H1 (cell line): ENCODE measurements at regions not wholly inside any gene's neighbourhood (a gene's known extent, or its start where the extent isn't known, plus 50 kb on each side); places are given as distances from the start of the nearest gene placed in this dataset.

ENCODE experiments used
- CTCF ChIA-PET: fragments of 300-600 bp; sonication (Branson Sonifier 250); formaldehyde crosslinking; loops from one replicate; lab custom pipeline; 2021; ENCODE audit not compliant: partially characterized antibody; lab: Charles Lee
- POLR2A ChIA-PET: fragments of 300-600 bp; sonication (Branson Sonifier 250); formaldehyde crosslinking; loops from one replicate; lab custom pipeline; 2021; ENCODE audit warnings: inconsistent platforms; ENCODE audit not compliant: partially characterized antibody; lab: Charles Lee
- DNase-seq, 2 experiments: peaks; one replicate each; pipeline versions ENCODE4 v3.0.0 to v3.0.0-alpha.2; 2010 to 2022; ENCODE audit warnings: low spot score in 2 of 2, low read depth in 1 of 2, mixed read lengths in 1 of 2
- FAIRE-seq: peaks from 2 replicates; lab custom pipeline; 2011; peaks lifted over from hg19 to GRCh38; lab: Jason Lieb, UNC
- H2AFZ ChIP-seq: 2 replicates; pipeline ENCODE4 v1.8.1; 2012; ENCODE audit warnings: low read length, inconsistent platforms
- H2AK5ac ChIP-seq: 2 replicates; pipeline ENCODE4 v1.6.1; 2013; ENCODE audit warnings: low read depth, low read length
- H2BK120ac ChIP-seq: replicated peaks from 2 replicates; pipeline ENCODE3; 2013; ENCODE audit warnings: low read depth, low read length, inconsistent platforms
- H2BK12ac ChIP-seq: 2 replicates; pipeline ENCODE4 v1.6.1; 2013; ENCODE audit warnings: low read depth, low read length
- H2BK15ac ChIP-seq: 2 replicates; pipeline ENCODE4 v1.6.1; 2013; ENCODE audit warnings: low read length
- H2BK20ac ChIP-seq: 2 replicates; pipeline ENCODE4 v1.6.1; 2013; ENCODE audit warnings: low read length
- H2BK5ac ChIP-seq: 2 replicates; pipeline ENCODE4 v1.6.1; 2013; ENCODE audit warnings: low read depth, low read length
- H3K14ac ChIP-seq: 2 replicates; pipeline ENCODE4 v1.6.1; 2013; ENCODE audit warnings: inconsistent platforms; ENCODE audit not compliant: insufficient read length
- H3K18ac ChIP-seq: 2 replicates; pipeline ENCODE4 v1.6.1; 2013; ENCODE audit warnings: low read length; ENCODE audit errors: extremely low read depth
- H3K23ac ChIP-seq: 2 replicates; pipeline ENCODE4 v1.6.1; 2013; ENCODE audit warnings: inconsistent platforms; ENCODE audit not compliant: insufficient read length
- H3K23me2 ChIP-seq: 2 replicates; pipeline ENCODE4 v1.6.1; 2013; ENCODE audit warnings: low read depth, low read length
- H3K27ac ChIP-seq: 2 replicates; pipeline ENCODE4 v1.6.1; 2011; ENCODE audit warnings: low read depth, low read length, inconsistent platforms
- H3K27me3 ChIP-seq, 4 experiments: replicated peaks in 1 of 4; 1 replicate in 1 of 4; 2 replicates in 3 of 4; pipeline versions ENCODE4 v1.6.1 to v1.8.1; 2011 to 2013; ENCODE audit warnings: low read length in 3 of 4, mild to moderate bottlenecking in 3 of 4, inconsistent platforms in 2 of 4, mixed read lengths in 2 of 4, moderate library complexity in 1 of 4; ENCODE audit not compliant: control insufficient read depth in 3 of 4, insufficient read depth in 3 of 4; ENCODE audit errors: extremely low read depth in 1 of 4
- H3K36me3 ChIP-seq, 4 experiments: 2 replicates each; pipeline versions ENCODE4 v1.6.1 to v1.8.1; 2011 to 2013; ENCODE audit warnings: mild to moderate bottlenecking in 4 of 4, low read length in 3 of 4, moderate library complexity in 2 of 4, control low read depth in 1 of 4, inconsistent platforms in 1 of 4; ENCODE audit not compliant: insufficient read depth in 4 of 4, control insufficient read depth in 2 of 4
- H3K4ac ChIP-seq: replicated peaks from 2 replicates; pipeline ENCODE3; 2013; ENCODE audit warnings: low read length, low read depth, mixed read lengths, inconsistent platforms; ENCODE audit not compliant: insufficient read length
- H3K4me1 ChIP-seq, 4 experiments: replicated peaks in 1 of 4; 1 replicate in 1 of 4; 2 replicates in 3 of 4; pipeline versions ENCODE4 v1.6.1 to v1.8.1; 2011 to 2013; ENCODE audit warnings: low read length in 3 of 4, inconsistent platforms in 2 of 4, mixed read lengths in 1 of 4; ENCODE audit not compliant: insufficient read depth in 4 of 4, control insufficient read depth in 3 of 4
- H3K4me2 ChIP-seq, 2 experiments: 2 replicates each; pipeline versions ENCODE4 v1.6.1 to v1.8.1; 2011 to 2013; ENCODE audit warnings: low read depth in 2 of 2, low read length in 2 of 2, control low read depth in 1 of 2, inconsistent platforms in 1 of 2, mild to moderate bottlenecking in 1 of 2; ENCODE audit not compliant: insufficient read depth in 1 of 2
- H3K4me3 ChIP-seq, 4 experiments: fragments of 200-600, 300-600 bp in 1 of 4; sonication (generic), shearing (Covaris generic), sonication (Bioruptor Twin) in 1 of 4; 2 replicates each; pipeline versions ENCODE4 v1.5.1 to v1.8.1; 2011 to 2016; ENCODE audit warnings: low read length in 4 of 4, low read depth in 3 of 4, control low read depth in 2 of 4, inconsistent platforms in 2 of 4, mild to moderate bottlenecking in 2 of 4, mixed read lengths in 1 of 4, moderate library complexity in 1 of 4; ENCODE audit not compliant: insufficient read depth in 2 of 4; ENCODE audit errors: extremely low read depth in 1 of 4
- H3K56ac ChIP-seq: replicated peaks from 2 replicates; pipeline ENCODE3; 2013; ENCODE audit warnings: low read depth, mild to moderate bottlenecking, mixed read lengths, low read length, inconsistent platforms; ENCODE audit not compliant: insufficient read length
- H3K79me1 ChIP-seq: 2 replicates; pipeline ENCODE4 v1.6.1; 2013; ENCODE audit warnings: low read depth, low read length, control low read depth
- H3K79me2 ChIP-seq, 2 experiments: 2 replicates each; pipeline versions ENCODE4 v1.6.1 to v1.8.1; 2012 to 2013; ENCODE audit warnings: low read length in 2 of 2, mild to moderate bottlenecking in 2 of 2, inconsistent platforms in 1 of 2; ENCODE audit not compliant: insufficient read depth in 2 of 2, control insufficient read depth in 1 of 2
- H3K9ac ChIP-seq, 4 experiments: replicated peaks in 1 of 4; 1 replicate in 1 of 4; 2 replicates in 3 of 4; pipeline versions ENCODE4 v1.6.1 to v1.8.1; 2011 to 2013; ENCODE audit warnings: low read depth in 3 of 4, low read length in 3 of 4, control low read depth in 2 of 4, mild to moderate bottlenecking in 2 of 4, moderate library complexity in 2 of 4, inconsistent platforms in 1 of 4; ENCODE audit errors: extremely low read depth in 1 of 4
- H3K9me3 ChIP-seq, 2 experiments: 2 replicates each; pipeline versions ENCODE4 v1.6.1 to v1.8.1; 2012 to 2013; ENCODE audit warnings: mild to moderate bottlenecking in 2 of 2, moderate library complexity in 2 of 2, control low read depth in 1 of 2, inconsistent platforms in 1 of 2, low read depth in 1 of 2, low read length in 1 of 2, mixed read lengths in 1 of 2; ENCODE audit not compliant: insufficient read depth in 2 of 2
- H4K20me1 ChIP-seq, 2 experiments: replicated peaks in 1 of 2; 2 replicates each; pipeline versions ENCODE3 to v1.8.1; 2011 to 2013; ENCODE audit warnings: inconsistent platforms in 2 of 2, low read length in 2 of 2, mild to moderate bottlenecking in 1 of 2; ENCODE audit not compliant: insufficient read depth in 2 of 2, control insufficient read depth in 1 of 2
- H4K5ac ChIP-seq: 2 replicates; pipeline ENCODE4 v1.6.1; 2013; ENCODE audit warnings: low read length, low read depth, mixed read lengths, inconsistent platforms; ENCODE audit not compliant: insufficient read length
- H4K8ac ChIP-seq: 2 replicates; pipeline ENCODE4 v1.8.0; 2013; ENCODE audit warnings: mild to moderate bottlenecking, moderate library complexity, low read length, inconsistent platforms; ENCODE audit not compliant: insufficient read depth; ENCODE audit errors: extremely low read depth
- H4K91ac ChIP-seq: replicated peaks from 2 replicates; pipeline ENCODE3; 2013; ENCODE audit warnings: low read length, mixed read lengths, inconsistent platforms; ENCODE audit not compliant: insufficient read length
- ASH2L ChIP-seq: fragments of 200-600, 300-600 bp; sonication (generic); IDR thresholded peaks from one replicate; pipeline ENCODE4 v1.7.1; 2017; ENCODE audit warnings: low read length
- CBX8 ChIP-seq: fragments of 300-800, 300-1000 bp; sonication (generic); IDR thresholded peaks from 2 replicates; pipeline ENCODE4 v1.7.1; 2016; ENCODE audit warnings: low read depth, low read length, borderline replicate concordance
- E2F6 ChIP-seq: IDR thresholded peaks from 2 replicates; pipeline ENCODE4 v1.6.1; 2012; ENCODE audit warnings: inconsistent platforms
- EP300 ChIP-seq, 2 experiments: IDR thresholded peaks; 1 replicate in 1 of 2; 2 replicates in 1 of 2; pipeline ENCODE4 v1.6.1; 2011 to 2012; ENCODE audit warnings: low read depth in 2 of 2, low read length in 2 of 2, mild to moderate bottlenecking in 2 of 2, borderline replicate concordance in 1 of 2, inconsistent platforms in 1 of 2, moderate library complexity in 1 of 2
- HDAC2 ChIP-seq, 2 experiments: fragments of 300-600 bp in 1 of 2; sonication (generic) in 1 of 2; IDR thresholded peaks; 2 replicates each; pipeline ENCODE4 v1.6.1; 2011 to 2012; ENCODE audit warnings: low read depth in 2 of 2, low read length in 2 of 2, mild to moderate bottlenecking in 2 of 2, moderate library complexity in 2 of 2, borderline replicate concordance in 1 of 2, inconsistent platforms in 1 of 2
- PHF8 ChIP-seq: fragments of 200-600 bp; sonication (generic); conservative IDR thresholded peaks from 2 replicates; pipeline ENCODE4 v1.7.1; 2012; ENCODE audit warnings: low read depth, mild to moderate bottlenecking, inconsistent platforms, low read length, moderate library complexity
- RFX5 ChIP-seq: IDR thresholded peaks from 2 replicates; pipeline ENCODE4 v1.6.1; 2011; ENCODE audit warnings: low read depth, low read length, improper control_type of control experiment, borderline replicate concordance
- SIRT6 ChIP-seq: IDR thresholded peaks from one replicate; pipeline ENCODE4 v1.7.1; 2012; ENCODE audit warnings: low read length, inconsistent platforms
- SP2 ChIP-seq: IDR thresholded peaks from 2 replicates; pipeline ENCODE4 v1.6.1; 2012; ENCODE audit warnings: mild to moderate bottlenecking, low read length, inconsistent platforms
- SRF ChIP-seq: IDR thresholded peaks from 2 replicates; pipeline ENCODE4 v1.6.1; 2011; ENCODE audit warnings: mild to moderate bottlenecking, low read depth, low read length, moderate library complexity
- TAF7 ChIP-seq: optimal IDR thresholded peaks from 2 replicates; pipeline ENCODE3; 2011; ENCODE audit warnings: low read depth, mild to moderate bottlenecking, inconsistent platforms, low read length, moderate library complexity, borderline replicate concordance
- WGBS, 2 experiments: shearing (Covaris generic) in 1 of 2; methylation state at CpG; one replicate each; pipeline versions ENCODE4 v1.1.6 to v1.1.7; 2013 to 2015; ENCODE audit warnings: low lambda C conversion rate in 2 of 2, mixed read lengths in 2 of 2, inconsistent platforms in 1 of 2, low coverage in 1 of 2, missing lambda C conversion rate in 1 of 2; ENCODE audit not compliant: insufficient replicate concordance in 2 of 2, insufficient coverage in 1 of 2, insufficient read length in 1 of 2; ENCODE audit errors: extremely low coverage in 1 of 2, missing lambda C conversion rate in 1 of 2; 5-methylcytosine and 5-hydroxymethylcytosine counted together
- TF ChIP-seq, protein P1 (sequence below): IDR thresholded peaks from 2 replicates; pipeline ENCODE4 v1.6.1; 2012; ENCODE audit warnings: low read length, inconsistent platforms

- no peak overlapping the region for H4K91ac ChIP-seq
- H2AK5ac ChIP-seq, result no peak overlapping the region
- no peak overlapping the region for H3K4me2 ChIP-seq
- no peak overlapping the region for H2BK15ac ChIP-seq
- H3K23me2 ChIP-seq, result no peaks in the 10 kb centered on the region
- H2AFZ ChIP-seq, result no peak overlapping the region
- CTCF ChIA-PET, result no interaction called here
- H2BK12ac ChIP-seq, result no peak overlapping the region
- H3K56ac ChIP-seq, result no peak overlapping the region
- no peaks in the 10 kb centered on the region for H3K79me1 ChIP-seq
- no peak overlapping the region for H3K4me3 ChIP-seq
- H3K23ac ChIP-seq, result no peak overlapping the region
- no peaks in the 10 kb centered on the region for H3K27me3 ChIP-seq
- no peaks in the 10 kb centered on the region for H3K79me2 ChIP-seq
- no peak overlapping the region for H3K9ac ChIP-seq
- H2BK20ac ChIP-seq, result no peak overlapping the region; the same call in 1 of the 2 replicates
- no peak overlapping the region for H2BK5ac ChIP-seq
- H3K27ac ChIP-seq, result no peak overlapping the region
- no peak overlapping the region for H4K5ac ChIP-seq
- peaks cover 3 to 16% (median 6%) of the 10 kb centered on the region in 4 experiments; a peak in 5 of 7 replicates for H3K4me1 ChIP-seq
- H3K36me3 ChIP-seq, result no peaks in the 10 kb centered on the region
- no peak overlapping the region for H3K4ac ChIP-seq
- WGBS, 2 experiments, result 55% methylated on average over 3 of the region's 3 CpGs; no CpG with 5 or more reads in 1 of the 2 experiments
- no peak for DNase-seq
- no peak overlapping the region for H3K18ac ChIP-seq
- H2BK120ac ChIP-seq, result no peak overlapping the region
- no peak overlapping the region for H3K14ac ChIP-seq
- POLR2A ChIA-PET, result interaction anchor here (1.0 kb wide), 1 partner anchor 9 kb away, joined by 3 read pairs; no protein-coding TSS in a partner anchor
- no peak overlapping the region for H4K8ac ChIP-seq
- no peak for FAIRE-seq
- no peaks in the 10 kb centered on the region for H4K20me1 ChIP-seq
- no peaks in the 10 kb centered on the region for H3K9me3 ChIP-seq
- TF ChIP-seq TAF7, result no peak
- TF ChIP-seq RFX5, result no peak
- TF ChIP-seq, protein P1, sequence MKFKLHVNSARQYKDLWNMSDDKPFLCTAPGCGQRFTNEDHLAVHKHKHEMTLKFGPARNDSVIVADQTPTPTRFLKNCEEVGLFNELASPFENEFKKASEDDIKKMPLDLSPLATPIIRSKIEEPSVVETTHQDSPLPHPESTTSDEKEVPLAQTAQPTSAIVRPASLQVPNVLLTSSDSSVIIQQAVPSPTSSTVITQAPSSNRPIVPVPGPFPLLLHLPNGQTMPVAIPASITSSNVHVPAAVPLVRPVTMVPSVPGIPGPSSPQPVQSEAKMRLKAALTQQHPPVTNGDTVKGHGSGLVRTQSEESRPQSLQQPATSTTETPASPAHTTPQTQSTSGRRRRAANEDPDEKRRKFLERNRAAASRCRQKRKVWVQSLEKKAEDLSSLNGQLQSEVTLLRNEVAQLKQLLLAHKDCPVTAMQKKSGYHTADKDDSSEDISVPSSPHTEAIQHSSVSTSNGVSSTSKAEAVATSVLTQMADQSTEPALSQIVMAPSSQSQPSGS, result no peak
- TF ChIP-seq ASH2L, result no peak
- TF ChIP-seq HDAC2 (IDR thresholded peaks at IDR 0.05; ENCODE audit: borderline replicate concordance in 1 of 2, low read depth in 2 of 2, low read length in 2 of 2), result no peak
- no peak for TF ChIP-seq SP2
- TF ChIP-seq CBX8, result no peak
- no peak for TF ChIP-seq E2F6
- TF ChIP-seq SIRT6, result no peak
- no peak for TF ChIP-seq EP300 (IDR thresholded peaks at IDR 0.05; ENCODE audit: borderline replicate concordance in 1 of 2, low read depth in 2 of 2, low read length in 2 of 2)
- no peak for TF ChIP-seq SRF
- no peak for TF ChIP-seq PHF8
Observed at GRCh38 chr1:57894315-57894714, 470.5 kb upstream of the DAB1 start.
